ENCODE measurements at regions not wholly inside any gene's neighbourhood (a gene's known extent, or its start where the extent isn't known, plus 50 kb on each side); places are given as distances from the start of the nearest gene placed in this dataset.
"Not testable (repeated sequence)": the region's sequence is repeated elsewhere in the genome, so short reads cannot be mapped to it uniquely, and the experiment has no call there.

DNA sequence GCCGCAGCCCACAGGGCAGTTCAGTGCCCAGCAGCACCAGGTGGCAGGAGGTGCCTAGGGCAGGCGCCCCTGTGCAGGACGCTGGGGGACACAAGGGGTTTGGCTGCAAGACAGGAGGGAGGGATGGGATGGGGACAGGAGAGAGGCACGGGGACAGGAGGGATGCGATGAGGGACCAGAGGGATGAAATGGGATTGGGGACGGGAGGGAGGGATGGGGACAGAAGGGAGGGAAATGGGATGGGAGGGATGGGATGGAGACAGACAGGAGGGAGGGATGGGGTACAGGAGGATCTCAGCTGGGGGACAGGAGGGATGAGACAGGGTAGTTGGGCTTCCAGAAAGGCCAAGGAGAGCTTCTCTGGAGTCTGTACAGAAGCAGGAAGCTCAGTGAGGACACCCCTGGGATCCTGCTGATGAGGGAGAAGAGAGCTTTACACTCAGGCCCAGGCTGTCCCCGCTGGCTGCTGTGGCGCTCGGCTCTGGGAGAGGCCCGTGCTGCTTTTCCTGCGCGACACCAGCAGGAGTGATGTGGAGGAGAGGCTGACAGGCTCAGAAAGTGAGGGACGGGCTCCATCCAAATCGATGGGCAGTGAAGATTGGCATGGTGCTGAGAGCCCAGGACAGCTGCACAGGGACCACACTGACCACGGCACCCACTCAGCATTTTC is 400.8 kb downstream of the SMOC2 start:
- ATAC-seq: no peak

DNA sequence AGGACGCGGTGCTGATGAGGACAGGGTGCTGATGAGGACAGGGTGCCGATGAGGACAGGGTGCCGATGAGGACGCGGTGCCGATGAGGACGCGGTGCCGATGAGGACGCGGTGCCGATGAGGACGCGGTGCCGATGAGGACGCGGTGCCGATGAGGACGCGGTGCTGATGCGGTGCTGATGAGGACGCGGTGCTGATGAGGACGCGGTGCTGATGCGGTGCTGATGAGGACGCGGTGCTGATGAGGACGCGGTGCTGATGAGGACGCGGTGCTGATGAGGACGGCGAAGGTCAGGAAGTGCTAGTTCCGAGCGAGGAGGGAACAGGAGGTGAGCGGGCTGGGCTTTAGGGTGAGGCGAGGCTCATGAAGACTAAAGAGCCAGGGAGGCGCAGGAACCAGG is 399.9 kb downstream of the SMOC2 start:
- ATAC-seq: not testable (repeated sequence)

DNA sequence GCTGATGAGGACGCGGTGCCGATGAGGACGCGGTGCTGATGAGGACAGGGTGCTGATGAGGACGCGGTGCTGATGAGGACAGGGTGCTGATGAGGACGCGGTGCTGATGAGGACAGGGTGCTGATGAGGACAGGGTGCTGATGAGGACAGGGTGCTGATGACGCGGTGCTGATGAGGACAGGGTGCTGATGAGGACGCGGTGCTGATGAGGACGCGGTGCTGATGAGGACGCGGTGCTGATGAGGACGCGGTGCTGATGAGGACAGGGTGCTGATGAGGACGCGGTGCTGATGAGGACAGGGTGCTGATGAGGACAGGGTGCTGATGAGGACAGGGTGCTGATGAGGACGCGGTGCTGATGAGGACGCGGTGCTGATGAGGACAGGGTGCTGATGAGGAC is 399.3 kb downstream of the SMOC2 start:
- not testable (repeated sequence) for ATAC-seq

DNA sequence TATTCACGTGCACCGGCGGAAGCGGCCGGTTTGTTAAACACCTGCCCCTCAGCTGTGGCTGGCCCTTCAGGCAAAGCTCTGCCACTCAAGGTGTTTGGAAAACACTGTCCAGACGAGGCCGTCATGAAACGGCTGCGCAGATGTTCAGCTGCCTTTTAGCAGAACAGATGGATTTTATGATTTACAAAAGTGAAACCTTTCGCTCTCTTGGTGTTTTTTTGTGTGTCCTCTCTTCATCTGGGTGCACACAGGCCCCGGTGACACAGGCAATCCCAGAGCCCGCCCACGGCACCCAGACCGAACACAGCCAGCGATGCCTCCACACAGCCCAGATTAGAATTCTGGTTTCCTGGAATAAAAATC is 397.0 kb downstream of the SMOC2 start:
- ATAC-seq: no peak

DNA sequence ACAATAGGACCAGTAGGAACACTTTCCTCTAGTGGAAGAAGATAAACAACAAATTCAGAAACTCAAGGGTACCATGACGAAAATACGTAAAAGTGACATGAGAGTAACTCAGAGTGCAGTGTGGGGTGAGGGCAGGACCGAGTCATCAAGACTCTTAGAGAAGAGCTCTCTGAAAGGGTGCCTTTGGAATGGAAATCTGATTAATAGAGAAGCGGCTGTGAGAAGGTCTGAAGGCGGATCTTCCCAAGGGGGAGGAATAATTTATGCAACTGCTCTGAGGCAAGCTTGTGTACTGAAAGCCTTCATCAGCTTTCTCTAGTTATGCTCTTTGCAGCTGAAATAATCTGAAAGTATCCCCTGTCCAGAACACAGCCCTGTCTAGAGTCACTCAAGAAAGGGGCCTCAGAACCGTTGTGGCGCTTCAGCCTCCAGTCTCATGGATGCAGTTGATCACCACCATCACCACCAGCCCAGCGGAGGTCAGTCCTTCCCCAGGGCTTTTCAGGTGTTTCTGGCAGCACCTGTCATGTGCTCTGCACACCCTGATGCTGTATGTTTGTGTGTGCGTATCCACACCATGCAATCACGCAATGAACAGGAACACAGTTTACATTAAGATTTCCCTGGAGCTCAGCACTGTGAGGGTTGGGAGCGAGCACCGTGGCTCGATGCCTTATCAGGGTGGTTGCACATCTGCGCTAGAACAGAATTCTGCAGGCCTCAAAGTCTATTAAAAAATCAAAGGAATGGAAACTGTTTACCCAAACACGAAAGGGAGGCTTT is 396.5 kb downstream of the SMOC2 start:
- ATAC-seq: no peak

DNA sequence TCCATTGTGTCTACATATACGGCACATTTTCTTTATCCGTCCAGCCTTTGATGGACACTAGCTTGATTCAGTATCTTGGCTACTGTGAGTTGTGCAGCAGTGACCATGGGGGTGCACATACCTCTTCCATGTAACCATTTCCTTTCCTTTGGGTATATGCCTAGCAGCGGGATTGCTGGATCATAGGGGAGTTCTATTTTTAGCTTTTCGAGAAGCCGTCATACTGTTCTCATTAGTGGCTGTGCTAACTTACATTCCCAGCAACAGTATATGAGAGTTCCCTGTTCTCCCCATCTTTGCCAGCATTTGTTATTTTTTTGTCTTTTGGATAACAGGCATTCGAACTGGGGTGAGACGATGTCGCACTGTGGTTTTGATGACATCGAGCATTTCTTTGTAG is 395.0 kb downstream of the SMOC2 start:
- no peak for ATAC-seq

DNA sequence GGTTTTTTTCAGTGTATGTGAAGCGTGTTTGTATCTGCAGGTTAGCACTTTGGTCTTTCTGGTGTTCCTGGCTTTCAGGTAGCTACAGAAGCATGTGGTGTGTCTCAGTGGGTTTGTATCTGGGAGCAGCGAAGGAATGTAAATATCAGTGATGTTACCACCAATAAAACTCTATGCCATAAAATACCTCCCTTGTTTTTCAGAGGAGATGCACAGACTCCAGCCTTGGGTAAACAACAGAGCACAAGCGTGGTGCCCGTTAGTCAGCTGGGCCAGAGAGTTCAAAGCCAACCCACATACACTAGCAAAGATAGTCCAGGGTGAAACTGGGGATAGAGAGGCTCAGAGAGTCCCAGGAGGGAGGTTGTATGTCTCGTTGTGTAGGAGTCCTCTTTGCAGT is 393.8 kb downstream of the SMOC2 start:
- no peak for ATAC-seq

DNA sequence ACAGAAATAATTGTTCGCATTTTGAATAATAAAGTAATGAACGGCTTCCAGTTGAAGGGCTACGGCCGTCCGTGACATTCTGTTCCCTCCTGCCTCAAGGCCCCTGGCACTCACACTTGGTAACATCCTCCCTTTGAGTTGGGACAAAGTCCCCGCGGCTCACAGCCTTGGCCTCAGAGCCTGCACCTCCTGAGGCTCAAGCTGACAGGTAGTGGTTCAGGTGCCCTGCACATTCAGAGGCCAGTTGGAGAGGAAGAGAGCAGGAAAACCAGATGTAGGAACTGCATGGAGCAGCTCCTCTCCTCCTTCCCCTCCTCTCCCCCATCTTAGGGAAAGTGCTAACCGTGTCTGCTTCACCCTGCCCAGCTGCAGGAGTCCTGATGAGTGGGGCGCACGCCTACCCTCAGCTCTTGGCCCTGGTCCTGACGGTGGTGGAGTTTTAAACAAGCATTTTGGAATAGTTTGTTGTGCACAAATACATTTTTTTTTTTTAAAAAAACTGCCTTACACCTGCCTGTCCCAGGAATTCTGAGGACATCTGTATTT is 393.1 kb downstream of the SMOC2 start:
- no peak for ATAC-seq

DNA sequence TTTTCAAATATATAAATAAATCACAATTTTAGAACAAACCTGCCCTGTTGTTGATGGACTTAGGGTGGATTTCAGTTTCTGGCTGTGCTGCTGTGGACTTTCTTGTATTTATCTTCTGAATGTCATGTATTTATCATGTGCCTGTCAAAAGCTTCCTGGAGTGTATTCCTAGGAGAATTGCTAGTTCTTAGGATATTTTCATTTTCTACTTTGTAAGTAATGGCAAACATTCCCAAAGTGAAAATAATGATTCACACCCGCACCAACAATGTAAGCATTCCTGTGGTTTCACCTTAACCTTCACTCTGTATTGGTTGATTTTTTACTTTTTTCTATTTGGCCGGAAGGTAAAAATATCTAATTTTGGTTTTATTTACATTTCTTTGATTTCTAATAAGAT is 387.8 kb downstream of the SMOC2 start:
- no peak for ATAC-seq

DNA sequence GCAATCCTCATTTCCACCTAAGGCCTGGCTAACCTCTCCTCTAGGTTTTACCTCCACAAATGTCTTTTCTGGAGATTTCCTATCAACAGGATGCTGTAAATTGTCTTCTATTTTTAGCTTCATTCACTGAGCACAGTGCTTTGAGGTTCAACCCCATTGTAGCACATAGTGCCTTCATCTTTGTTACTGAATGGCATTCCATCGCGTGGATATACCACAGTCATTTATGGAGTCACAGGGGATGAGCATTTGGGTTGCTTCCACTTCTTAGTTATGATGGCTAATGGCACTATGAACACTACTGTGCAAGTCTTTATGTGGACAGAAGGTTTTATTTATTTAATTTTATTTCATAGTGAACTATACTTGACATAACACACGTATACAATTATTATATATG is 387.1 kb downstream of the SMOC2 start:
- no peak for ATAC-seq

DNA sequence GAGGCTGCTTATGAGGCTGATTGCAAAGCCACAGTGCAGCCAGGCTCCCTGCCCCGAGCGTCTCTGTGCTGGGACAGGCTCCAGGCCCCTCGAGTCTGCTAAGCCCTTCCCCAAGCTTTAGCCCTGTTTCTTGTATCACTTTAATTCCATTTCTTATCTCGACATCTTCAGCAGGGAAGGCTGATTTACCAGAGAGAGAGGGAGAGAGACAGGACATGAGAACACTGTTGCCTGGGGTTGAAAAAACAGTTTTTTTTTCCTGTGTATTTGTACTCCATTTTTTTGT is 386.5 kb downstream of the SMOC2 start:
- ATAC-seq: no peak

DNA sequence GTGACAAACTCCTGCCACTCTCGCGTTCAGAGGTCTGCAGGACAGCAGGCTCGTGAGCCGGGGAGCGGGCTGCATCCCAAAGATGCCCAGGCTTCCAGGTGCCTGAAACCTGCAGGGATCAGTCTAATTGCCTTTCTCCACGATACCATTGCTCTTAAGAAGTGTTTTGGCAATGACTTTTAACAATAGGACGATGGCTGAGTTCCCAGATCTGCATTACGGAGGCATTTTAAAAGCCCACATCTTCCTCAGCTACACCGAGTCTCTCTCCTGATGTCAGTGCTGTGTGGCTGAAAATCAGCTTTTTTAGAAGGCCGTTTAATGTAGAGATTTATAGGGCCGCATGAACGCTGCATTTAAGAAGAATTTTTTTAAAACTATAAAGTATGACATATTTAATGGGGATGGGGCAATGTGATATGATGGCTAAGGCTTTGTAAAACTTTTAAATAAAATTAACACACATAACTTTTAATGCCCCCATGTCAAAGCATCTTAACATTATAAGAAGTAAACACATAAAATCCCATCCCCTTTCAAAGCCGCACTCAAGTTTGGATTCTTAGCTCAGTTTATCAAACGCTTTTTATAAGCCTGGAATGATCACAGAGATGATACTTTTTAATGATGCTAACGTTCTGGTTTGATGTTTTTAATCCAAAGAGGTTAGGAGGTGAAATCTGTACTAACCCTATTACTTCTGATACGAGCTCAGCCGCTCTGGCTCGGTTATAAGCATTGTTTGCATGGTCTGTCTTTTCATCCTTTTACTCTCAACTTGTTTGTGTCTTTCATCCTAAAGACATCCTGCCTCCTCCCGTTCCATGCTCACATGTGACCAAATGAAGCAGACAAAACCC is 386.0 kb downstream of the SMOC2 start:
- ATAC-seq: no peak

DNA sequence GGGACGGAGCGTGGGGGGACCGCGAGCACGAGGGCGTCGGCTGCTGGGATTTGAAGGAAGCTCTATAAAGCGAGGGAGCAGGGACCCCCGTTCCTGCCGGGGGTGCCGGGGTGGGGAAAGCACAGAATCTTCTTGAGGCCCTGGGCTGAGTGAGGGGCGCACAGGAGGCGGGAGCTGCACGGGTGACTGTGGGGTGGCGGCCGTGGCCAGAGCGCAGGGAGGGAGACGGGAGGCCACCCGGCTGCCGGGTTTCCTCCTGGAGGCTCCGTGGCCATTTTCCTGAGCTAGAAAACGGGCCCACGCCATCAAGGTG is 385.1 kb downstream of the SMOC2 start:
- no peak for ATAC-seq

DNA sequence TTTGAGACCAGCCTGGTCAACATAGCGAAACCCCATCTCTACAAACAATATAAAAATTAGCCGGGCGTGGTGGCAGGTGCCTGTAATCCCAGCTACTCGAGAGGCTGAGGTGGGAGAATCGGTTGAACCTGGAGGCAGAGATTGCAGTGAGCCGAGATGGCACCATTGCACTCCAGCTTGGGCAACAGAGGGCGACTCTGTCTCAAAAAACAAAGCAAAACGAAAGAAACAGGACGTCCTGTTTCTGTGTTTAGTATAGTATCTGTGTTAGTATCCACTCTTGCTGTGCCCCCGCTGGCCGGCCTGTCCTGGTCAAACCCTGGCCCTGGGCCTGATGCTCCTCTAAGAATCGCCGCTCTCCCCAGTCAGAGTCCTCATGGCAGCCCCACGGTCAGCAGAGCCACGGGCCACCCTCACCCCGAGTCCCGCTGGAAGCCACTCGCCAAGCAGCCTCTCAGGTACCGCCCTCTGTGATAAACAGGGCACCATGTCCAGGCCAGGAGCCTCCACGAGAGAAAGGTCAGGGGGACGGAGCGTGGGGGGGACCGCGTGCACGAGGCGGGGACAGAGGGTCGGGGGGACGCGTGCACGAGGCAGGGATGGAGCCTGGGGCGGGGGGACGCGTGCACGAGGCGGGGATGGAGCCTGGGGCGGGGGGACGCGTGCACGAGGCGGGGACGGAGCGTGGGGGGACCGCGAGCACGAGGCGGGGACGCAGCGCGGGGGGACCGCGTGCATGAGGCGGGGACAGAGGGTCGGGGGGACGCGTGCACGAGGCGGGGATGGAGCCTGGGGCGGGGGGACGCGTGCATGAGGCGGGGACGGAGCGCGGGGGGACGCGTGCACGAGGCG is 384.5 kb downstream of the SMOC2 start:
- no peak for ATAC-seq

DNA sequence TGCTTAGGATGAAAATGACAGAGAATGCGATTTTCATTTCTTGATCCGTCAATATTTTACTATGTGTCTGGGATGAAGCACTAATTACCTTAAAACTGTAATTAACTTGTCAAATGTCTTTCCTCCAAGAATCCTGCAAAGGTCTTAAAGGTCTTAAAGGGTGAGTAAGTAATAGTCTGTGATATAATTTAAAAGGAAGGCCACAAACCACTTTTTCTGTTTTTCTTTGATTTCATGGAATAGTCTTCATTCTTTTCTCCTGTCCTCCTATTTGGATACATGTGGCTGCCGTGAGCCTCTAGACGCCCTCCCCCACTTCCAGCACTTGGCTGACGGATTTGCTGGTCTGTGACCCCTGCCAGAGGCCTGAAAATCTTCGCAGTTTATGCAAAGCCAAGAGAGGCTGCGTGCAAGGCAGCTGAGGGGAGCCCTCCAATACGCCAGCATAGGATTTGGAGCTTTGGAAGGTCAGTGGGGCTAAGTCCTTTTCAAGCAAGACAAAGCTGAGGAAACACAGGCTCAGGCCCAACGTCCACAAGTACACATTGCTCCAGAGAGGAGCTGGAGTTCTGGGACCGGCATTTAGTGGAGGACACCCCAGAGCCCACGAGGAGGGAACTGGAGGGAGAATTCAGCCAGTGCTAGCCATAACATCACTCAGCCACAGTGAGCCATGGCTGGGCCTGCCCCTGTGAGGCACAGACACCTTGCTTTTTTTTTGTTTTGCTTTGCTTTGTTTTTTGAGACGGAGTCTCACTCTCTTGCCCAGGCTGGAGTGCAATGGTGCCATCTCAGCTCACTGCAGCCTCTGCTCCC is 382.6 kb downstream of the SMOC2 start:
- ATAC-seq: no peak

DNA sequence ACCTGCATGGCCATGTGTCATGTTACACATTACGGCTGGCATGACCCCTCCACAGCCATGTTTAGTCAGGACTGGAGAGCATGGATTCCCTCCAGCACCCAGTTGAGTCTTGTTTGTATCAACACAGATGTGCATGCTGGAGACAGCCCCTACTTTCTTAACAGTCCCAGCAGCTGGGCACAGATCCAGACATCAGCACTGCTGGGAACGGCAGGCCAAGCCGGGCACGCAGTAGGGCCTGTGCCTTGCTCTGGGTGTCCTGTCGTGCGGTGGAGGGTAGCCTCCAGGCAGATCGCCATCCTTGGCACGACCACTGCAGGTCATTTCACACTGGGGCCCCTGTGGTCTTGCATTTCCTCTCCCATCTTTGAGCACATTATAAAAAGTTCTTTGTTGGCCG is 381.4 kb downstream of the SMOC2 start:
- no peak for ATAC-seq

DNA sequence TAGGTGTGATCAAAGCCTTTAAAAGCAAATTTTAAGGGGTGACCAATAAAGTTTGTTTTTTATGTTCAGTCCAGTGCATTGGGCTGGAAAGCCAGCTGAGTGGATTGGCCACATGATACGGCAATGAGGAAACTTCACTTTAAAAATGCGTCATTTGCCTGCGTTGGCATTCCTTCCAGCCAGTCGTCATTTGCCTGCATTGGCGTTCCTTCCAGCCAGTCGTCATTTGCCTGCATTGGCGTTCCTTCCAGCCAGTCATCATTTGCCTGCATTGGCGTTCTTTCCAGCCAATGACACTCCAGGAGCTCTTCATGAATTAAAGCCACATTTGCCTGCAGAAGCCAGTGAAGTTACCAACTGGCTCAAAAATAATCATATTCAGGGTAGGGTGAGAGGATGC is 378.6 kb downstream of the SMOC2 start:
- no peak for ATAC-seq

DNA sequence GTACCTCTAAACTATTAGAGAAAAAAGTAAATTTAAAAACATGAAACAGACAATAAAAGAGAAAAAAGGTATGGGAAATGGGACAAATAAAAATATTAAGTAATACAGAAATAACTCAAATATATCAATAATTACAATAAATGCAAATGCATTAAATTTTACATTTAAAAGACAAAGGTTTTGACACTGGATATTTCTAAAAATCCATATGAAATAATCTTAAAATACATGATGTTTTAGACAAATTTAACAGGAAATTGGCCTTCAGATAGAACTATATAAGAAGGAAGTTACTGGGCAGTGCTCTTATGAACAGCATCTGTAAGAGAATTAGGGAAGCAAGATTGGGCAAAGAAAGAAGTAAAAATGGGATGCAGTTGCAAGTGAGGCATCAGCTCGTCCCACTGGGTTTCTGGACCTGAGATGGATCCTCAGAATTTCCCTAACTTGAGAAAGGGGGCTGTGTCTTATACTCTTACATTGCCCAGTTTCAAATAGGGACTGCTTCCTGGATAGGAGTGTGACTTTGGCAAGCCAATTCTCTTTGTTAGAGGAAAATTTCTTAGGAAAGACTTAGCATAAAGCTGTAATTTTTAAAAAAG is 376.7 kb downstream of the SMOC2 start:
- ATAC-seq: no peak

DNA sequence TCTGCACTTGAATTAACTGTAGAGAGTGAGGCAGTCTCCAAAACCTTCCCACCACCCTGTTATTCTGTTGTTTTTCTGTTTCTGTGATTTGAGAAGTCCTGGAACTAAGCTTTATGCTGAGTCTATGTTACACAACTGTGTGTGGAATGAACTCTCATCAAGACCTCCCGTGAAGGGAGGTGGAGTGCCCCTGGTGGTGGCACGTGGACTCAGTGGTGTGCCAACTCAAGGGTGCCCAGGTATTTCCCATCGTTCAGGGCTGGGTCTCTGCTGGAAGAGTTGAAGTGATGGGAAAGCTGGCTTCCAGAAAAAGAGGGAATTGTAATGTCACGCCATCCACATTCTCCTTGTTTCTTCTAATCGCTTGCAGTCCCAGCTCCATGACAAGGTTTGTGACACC is 374.2 kb downstream of the SMOC2 start:
- ATAC-seq: no peak

DNA sequence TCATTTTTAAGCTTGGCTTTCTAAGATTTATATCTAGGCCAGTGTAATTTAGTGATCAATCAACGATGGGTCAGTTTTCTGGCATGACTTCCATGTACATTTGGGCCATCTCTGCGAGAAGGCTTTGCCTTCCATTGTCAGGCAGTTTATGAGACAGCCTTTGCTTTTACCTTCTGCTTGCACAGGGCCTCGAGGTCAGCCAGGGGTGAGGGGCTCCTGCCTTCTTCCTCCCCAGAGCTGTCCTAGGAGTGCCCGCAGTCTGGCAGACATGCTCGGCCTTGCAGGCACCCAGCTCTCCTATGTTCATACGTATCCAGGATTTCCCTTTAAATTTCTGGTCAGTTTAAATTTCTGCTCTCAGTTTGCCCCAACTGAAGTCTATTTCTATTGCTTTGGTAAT is 367.2 kb downstream of the SMOC2 start:
- no peak for ATAC-seq

DNA sequence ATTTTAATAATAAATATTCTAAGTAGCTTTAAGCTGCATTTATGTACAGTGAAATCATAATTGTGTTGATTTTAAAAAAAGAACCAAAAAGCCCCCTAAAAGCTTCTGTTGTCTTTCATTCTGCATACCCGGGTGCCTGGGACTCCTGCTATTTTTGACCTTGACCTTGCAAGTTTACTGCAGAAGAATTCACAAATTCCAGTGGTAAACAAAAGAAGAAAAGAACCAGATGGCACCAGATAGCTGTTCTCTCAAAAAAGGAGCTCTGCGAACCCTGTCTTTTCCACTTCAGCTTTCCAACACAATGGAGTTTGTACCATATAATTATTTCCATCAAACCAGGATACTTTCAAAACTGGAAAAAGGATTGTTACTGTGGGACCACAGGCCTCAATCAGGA is 363.3 kb downstream of the SMOC2 start:
- no peak for ATAC-seq

DNA sequence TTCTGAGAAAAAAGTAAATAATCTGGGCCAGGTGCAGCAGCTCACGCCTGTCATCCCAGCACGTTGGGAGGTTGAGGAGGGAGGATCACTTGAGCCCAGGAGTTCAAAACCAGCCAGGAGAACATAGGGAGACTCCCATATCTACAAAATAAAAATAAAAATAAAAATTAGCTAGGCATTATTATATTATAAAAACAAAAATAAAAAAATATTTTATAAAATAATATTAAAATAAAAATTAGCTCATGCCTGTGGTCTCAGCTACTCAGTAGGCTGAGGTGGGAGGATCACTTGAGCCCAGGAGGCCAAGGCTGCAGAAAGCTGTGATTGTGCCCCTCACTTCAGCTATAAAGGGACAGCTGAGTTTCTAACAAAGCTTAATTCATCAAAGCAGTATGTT is 362.9 kb downstream of the SMOC2 start:
- ATAC-seq: no peak

All from activated CD4-positive, CD25-positive, alpha-beta regulatory T cell treated with anti-CD3 and anti-CD28 coated beads, Interleukin-2, amount 50 U/mL, for 24 hours (primary cell).